Spinal cord (tissue), 9 donors: ENCODE measurements at regions not wholly inside any gene's neighbourhood (a gene's known extent, or its start where the extent isn't known, plus 50 kb on each side); places are given as distances from the start of the nearest gene placed in this dataset.
"Not testable (repeated sequence)": the region's sequence is repeated elsewhere in the genome, so short reads cannot be mapped to it uniquely, and the experiment has no call there.

Experiments
- DNase-seq, 6 donors: peaks; one replicate each; pipeline versions ENCODE4 v3.0.0 to v3.0.0-alpha.2; 2013 to 2015; ENCODE audit warnings: low spot score in 6 of 6, low read depth in 4 of 6
- H3K27ac ChIP-seq: one replicate; pipeline ENCODE4 v1.5.1; 2013; ENCODE audit warnings: low read depth, low read length, control low read depth
- H3K27me3 ChIP-seq: one replicate; pipeline ENCODE4 v1.6.1; 2013; ENCODE audit warnings: low read length; ENCODE audit not compliant: control insufficient read depth, insufficient read depth
- H3K36me3 ChIP-seq: one replicate; pipeline ENCODE4 v1.6.1; 2013; ENCODE audit warnings: low read length; ENCODE audit not compliant: control insufficient read depth, insufficient read depth
- H3K4me1 ChIP-seq: one replicate; pipeline ENCODE4 v1.6.1; 2013; ENCODE audit warnings: low read length; ENCODE audit not compliant: control insufficient read depth, insufficient read depth
- H3K4me3 ChIP-seq: one replicate; pipeline ENCODE4 v1.5.1; 2013; ENCODE audit warnings: low read depth, low read length, control low read depth
- H3K9me3 ChIP-seq: one replicate; pipeline ENCODE4 v1.6.1; 2013; ENCODE audit warnings: low read length; ENCODE audit not compliant: control insufficient read depth, insufficient read depth
- WGBS: methylation state at CpG from one replicate; pipeline ENCODE4 v1.1.5; 2013; ENCODE audit warnings: missing lambda C conversion rate; ENCODE audit not compliant: insufficient coverage; 5-methylcytosine and 5-hydroxymethylcytosine counted together
- donor health status: healthy.

DNA sequence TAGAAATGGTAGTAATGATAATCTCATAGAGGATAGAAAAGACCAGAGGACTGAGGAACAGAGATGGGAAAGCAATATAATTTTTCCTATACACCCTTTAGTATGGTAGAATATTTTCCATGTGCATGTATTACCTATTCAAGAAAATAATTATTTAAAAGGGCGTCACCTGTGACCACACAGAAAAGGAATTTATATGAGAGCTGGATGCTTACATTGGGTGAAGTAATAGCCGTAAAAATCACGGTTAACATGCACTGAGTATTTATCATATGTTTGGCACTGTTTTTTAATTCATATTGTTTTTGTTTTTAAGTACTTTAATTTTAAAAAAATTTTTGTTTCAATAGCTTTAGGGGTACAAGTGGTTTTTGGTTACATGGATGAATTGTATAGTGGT, 195.1 kb downstream of the IPMK start:
- H3K9me3 ChIP-seq: no peaks in the 10 kb centered on the region
- H3K27ac ChIP-seq: no peak overlapping the region
- no peak overlapping the region for H3K4me3 ChIP-seq
- H3K36me3 ChIP-seq: no peaks in the 10 kb centered on the region
- 100% methylated on average over 1 of the region's 3 CpGs for WGBS
- H3K27me3 ChIP-seq: no peaks in the 10 kb centered on the region
- no peak for DNase-seq
- peaks cover 3% of the 10 kb centered on the region for H3K4me1 ChIP-seq

DNA sequence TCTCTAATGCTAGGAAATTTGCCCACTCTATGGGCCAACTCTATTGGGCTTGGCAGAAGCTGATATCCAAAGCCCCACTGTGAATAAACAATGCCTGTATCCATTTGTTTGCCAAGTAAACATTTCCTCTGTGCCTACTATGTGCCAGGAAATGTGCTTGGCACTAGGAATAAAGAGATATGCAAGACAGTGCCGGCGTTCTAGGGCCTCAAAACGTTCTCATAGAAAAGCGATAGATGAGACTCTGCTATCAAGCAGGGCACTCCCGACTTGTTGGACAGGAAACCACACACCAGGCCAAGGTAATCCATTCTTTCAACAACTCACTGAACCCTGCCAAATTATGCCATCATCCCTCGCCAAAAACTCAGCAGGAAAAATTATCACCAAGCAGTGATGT, 196.7 kb downstream of the IPMK start:
- Histone ChIP-seq H3K27me3 (no peaks in the 10 kb centered on the region), H3K36me3 (no peaks in the 10 kb centered on the region), H3K27ac (no peak overlapping the region), H3K4me3 (no peak overlapping the region), H3K9me3 (no peaks in the 10 kb centered on the region), H3K4me1 (peaks cover 3% of the 10 kb centered on the region)
- WGBS: 77% methylated on average over 5 of the region's 6 CpGs
- peak in 2 of 6 donors; percentile 55 to 81 for DNase-seq

DNA sequence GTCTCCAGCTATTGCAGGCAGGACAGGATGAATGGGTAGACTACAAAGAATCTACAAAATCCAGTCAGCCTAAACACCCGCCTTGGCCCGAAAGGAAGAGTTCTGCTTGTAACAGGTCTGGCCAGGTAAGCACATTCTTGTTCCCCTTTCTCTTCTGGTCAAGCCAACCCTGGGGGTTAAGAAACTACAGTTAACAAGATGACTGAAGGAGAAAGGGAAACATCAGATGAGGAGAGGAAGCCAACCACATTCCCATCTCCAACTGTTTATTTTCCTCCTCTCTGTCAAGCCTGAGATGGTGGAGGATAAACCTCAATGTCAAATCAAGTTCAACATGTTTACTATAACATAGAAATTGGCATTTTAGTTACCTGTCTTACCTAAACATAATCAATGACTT, 198.9 kb downstream of the IPMK start:
- no peak overlapping the region for H3K27ac ChIP-seq
- no CpG with 5 or more reads among the region's 2 CpGs for WGBS
- no peaks in the 10 kb centered on the region for H3K36me3 ChIP-seq
- peaks cover 3% of the 10 kb centered on the region for H3K4me1 ChIP-seq
- no peaks in the 10 kb centered on the region for H3K27me3 ChIP-seq
- H3K4me3 ChIP-seq: no peak overlapping the region
- DNase-seq: no peak
- H3K9me3 ChIP-seq: no peaks in the 10 kb centered on the region

DNA sequence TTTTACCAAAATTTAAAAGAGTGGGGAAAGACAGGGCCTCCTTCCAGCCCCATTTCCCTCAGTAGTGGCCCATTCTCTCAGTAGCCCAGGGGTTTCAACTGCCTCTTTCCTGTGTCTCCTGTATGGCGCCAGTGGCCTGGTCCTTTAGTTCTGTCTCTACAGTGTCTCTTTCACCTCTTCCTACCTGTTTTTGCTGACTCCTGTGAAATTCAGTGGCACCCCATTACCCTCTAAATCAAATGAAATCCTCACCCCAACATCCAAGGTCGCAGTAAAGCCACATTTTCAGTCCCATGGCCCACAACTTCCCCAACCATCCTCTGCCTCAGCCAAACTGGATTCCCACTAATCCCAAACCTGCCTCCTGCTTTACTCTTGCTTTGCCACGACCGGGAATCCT, 200.7 kb downstream of the IPMK start:
- H3K9me3 ChIP-seq: no peaks in the 10 kb centered on the region
- no peaks in the 10 kb centered on the region for H3K27me3 ChIP-seq
- no peak overlapping the region for H3K4me3 ChIP-seq
- no peaks in the 10 kb centered on the region for H3K36me3 ChIP-seq
- peaks cover 3% of the 10 kb centered on the region for H3K4me1 ChIP-seq
- WGBS: 80% methylated on average over 3 of the region's 4 CpGs
- DNase-seq: no peak
- no peak overlapping the region for H3K27ac ChIP-seq

DNA sequence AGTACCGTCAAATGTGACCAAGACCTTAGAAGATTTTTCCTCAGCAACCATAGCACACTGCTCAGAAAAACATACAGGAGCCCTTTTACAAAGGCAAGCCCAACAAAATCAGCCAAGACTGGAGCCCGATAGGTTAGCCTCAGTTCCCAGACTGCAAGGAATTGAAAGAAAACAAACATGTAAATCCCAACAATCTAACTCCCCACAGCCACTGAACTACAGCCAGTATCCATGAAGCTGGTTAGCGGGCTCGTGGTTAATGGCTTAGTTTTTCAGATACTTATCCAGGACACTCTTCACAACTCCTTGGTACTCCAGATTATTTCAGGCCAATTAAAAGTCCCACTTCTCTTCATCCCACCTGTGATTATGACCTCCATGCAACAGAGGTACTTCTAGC, 201.6 kb downstream of the IPMK start:
- no peak for DNase-seq
- no peak overlapping the region for H3K4me3 ChIP-seq
- WGBS: 54% methylated on average over 3 of the region's 4 CpGs
- H3K36me3 ChIP-seq: no peaks in the 10 kb centered on the region
- no peaks in the 10 kb centered on the region for H3K9me3 ChIP-seq
- H3K27ac ChIP-seq: no peak overlapping the region
- no peaks in the 10 kb centered on the region for H3K27me3 ChIP-seq
- H3K4me1 ChIP-seq: no peaks in the 10 kb centered on the region

DNA sequence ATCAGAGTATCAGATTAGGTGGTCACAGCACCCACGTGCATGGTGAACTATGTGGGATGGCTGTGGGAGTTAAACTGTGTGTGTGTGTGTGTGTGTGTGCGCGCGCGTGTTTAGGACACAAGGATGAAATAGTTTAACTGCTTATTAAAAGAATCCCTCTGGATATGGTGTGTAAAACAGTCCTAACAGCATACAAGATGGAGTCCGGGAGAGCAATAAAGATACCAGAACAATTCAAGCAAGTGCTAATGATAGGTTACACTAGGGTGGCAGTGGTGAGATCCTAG, 202.2 kb downstream of the IPMK start:
- no peak for DNase-seq
- 43% methylated on average over 2 of the region's 6 CpGs for WGBS
- no peak overlapping the region for H3K4me3 ChIP-seq

DNA sequence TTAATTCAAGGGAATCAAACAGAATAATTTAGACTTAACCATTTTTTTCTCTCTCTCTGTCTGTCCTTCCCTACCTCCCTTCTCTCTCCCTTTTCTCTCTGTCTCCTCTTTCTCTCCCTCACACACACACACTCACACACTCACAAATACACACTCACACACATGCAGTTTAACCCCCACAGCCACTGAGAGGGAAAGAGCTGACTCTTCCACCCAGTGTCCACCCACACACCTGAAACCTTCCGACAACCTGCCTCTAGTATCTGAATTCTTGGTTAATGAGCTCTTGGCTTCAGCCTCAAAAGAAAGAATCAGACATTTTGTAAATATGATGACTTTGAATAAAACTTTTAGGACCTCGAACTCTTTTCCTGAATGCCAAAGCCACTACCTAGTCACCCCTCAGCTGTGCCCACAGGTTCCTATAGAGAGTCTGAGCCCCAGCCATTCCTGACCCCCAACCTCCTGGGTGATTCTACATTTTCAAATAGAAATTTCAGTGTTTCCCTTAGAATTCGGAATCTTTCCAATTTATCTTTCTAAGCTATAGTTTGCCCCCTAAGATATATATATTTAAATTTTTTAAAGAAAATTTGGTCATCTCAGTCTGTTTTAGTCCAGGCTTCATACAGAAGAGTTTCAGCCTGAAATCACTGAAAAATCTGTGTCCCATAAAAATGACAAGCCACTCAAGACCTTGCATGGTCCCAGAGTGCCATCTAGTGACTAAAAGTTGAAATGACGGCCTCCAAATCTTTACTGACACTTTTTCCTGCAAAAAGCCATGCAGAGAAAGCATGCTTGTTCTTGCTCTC, 202.8 kb downstream of the IPMK start:
- no CpG with 5 or more reads among the region's 4 CpGs for WGBS
- DNase-seq: peak; percentile 58 to 94 (median 70)
- H3K27ac ChIP-seq: no peak overlapping the region
- H3K4me3 ChIP-seq: no peak overlapping the region
- H3K27me3 ChIP-seq: no peaks in the 10 kb centered on the region
- H3K9me3 ChIP-seq: no peaks in the 10 kb centered on the region
- H3K36me3 ChIP-seq: no peaks in the 10 kb centered on the region
- H3K4me1 ChIP-seq: no peaks in the 10 kb centered on the region

More for the DNA sequence above, 202.2 kb downstream of the IPMK start:
- Histone ChIP-seq H3K9me3 (no peaks in the 10 kb centered on the region), H3K27me3 (no peaks in the 10 kb centered on the region), H3K4me1 (no peaks in the 10 kb centered on the region), H3K36me3 (no peaks in the 10 kb centered on the region), H3K27ac (no peak overlapping the region)

DNA sequence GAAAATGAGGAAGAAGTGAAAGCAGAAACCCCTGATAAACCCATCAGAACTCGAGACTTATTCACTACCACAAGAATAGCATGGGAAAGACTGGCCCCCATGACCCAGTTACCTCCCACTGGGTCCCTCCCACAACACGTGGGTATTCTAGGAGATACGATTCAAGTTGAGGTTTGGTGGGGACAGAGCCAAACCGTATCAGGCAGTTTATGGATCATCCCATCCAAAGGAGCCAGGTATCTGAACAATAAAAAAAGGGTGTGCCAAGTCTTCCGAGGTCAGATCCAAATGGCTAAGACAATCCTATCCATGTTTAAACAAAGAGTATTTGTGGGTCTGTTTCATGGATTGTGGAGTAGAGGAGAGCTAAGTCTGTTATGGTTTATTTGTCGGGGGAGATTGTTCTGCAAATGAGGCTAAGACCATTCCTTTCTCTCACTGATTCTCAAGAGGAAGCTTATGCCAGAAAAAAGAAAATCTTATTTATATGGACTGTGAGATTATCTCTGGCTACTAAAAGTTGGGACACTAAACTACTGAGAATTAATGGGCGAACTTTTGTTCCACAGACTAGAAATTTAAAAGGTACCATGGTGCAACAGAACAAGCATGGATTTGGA, 203.7 kb downstream of the IPMK start:
- WGBS: 100% methylated on average over 1 of the region's 7 CpGs
- H3K4me1 ChIP-seq: no peaks in the 10 kb centered on the region
- no peaks in the 10 kb centered on the region for H3K27me3 ChIP-seq
- no peak for DNase-seq
- no peaks in the 10 kb centered on the region for H3K36me3 ChIP-seq
- H3K27ac ChIP-seq: no peak overlapping the region
- no peak overlapping the region for H3K4me3 ChIP-seq
- no peaks in the 10 kb centered on the region for H3K9me3 ChIP-seq

DNA sequence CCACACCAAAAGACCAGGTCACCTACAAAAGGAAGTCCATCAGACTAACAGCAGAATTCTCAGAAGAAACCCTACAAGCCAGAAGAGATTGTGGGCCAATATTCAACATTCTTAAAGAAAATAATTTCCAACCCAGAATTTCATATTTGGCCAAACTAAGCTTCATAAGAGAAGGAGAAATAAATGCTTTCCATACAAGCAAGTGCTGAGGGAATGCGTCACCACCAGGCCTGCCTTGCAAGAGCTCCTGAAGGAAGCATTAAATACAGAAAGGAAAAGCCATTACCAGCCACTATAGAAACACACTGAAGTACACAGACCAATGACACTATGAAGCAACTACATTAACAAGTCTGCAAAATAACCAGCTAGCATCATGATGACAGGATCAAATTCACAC, 209.0 kb downstream of the IPMK start:
- H3K27ac ChIP-seq, DNase-seq, H3K4me1 ChIP-seq, H3K36me3 ChIP-seq, H3K4me3 ChIP-seq, H3K9me3 ChIP-seq, H3K27me3 ChIP-seq: not testable (repeated sequence)
- WGBS: no CpG with 5 or more reads among the region's 1 CpG

DNA sequence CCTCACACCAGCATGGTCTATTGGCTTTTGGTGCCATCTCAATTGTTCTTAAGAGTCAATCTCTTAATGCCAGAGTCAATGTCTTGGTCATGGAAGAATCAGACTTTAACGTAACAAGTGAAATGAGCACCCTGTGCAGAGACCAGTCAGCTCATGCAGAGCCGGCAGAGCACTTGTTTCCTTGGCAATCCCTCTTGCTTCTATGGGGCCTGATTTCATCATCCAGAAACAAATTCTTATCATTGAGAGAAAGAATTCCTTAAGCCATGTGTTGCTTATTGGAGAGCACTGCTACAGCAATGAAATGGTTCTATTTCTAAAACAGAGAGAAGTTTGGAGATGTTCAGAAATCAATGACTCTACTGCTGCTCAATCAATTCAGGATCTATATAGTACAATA, 212.8 kb downstream of the IPMK start:
- Histone ChIP-seq H3K27me3 (no peaks in the 10 kb centered on the region), H3K27ac (no peak overlapping the region), H3K4me1 (no peaks in the 10 kb centered on the region), H3K9me3 (no peaks in the 10 kb centered on the region), H3K36me3 (no peaks in the 10 kb centered on the region), H3K4me3 (no peak overlapping the region)
- no peak for DNase-seq
- 80% methylated on average over 1 of the region's 2 CpGs for WGBS
